ENCODE measurements at regions not wholly inside any gene's neighbourhood (a gene's known extent, or its start where the extent isn't known, plus 50 kb on each side); places are given as distances from the start of the nearest gene placed in this dataset.

- Mint-ChIP-seq H3K9me3 (ENCODE audit: low read depth) (peaks cover 15% of the 10 kb centered on the region), H3K4me1 (ENCODE audit: low read depth) (peaks cover 20% of the 10 kb centered on the region), H3K36me3 (ENCODE audit: low read depth) (peaks cover 2% of the 10 kb centered on the region), H3K27ac (ENCODE audit: unreplicated experiment) (peak overlapping the region; percentile 49), H3K27me3 (ENCODE audit: low read depth) (peaks cover 4% of the 10 kb centered on the region), H3K4me3 (ENCODE audit: unreplicated experiment) (peak overlapping the region; percentile 72)
- no peak for DNase-seq (ENCODE audit: low spot score)
- TF ChIP-seq, protein P1, sequence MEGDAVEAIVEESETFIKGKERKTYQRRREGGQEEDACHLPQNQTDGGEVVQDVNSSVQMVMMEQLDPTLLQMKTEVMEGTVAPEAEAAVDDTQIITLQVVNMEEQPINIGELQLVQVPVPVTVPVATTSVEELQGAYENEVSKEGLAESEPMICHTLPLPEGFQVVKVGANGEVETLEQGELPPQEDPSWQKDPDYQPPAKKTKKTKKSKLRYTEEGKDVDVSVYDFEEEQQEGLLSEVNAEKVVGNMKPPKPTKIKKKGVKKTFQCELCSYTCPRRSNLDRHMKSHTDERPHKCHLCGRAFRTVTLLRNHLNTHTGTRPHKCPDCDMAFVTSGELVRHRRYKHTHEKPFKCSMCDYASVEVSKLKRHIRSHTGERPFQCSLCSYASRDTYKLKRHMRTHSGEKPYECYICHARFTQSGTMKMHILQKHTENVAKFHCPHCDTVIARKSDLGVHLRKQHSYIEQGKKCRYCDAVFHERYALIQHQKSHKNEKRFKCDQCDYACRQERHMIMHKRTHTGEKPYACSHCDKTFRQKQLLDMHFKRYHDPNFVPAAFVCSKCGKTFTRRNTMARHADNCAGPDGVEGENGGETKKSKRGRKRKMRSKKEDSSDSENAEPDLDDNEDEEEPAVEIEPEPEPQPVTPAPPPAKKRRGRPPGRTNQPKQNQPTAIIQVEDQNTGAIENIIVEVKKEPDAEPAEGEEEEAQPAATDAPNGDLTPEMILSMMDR (IDR thresholded peaks at IDR 0.05): no peak
Observed at GRCh38 chr13:22040810-22041364, 370.0 kb downstream of the FGF9 start.

DNA sequence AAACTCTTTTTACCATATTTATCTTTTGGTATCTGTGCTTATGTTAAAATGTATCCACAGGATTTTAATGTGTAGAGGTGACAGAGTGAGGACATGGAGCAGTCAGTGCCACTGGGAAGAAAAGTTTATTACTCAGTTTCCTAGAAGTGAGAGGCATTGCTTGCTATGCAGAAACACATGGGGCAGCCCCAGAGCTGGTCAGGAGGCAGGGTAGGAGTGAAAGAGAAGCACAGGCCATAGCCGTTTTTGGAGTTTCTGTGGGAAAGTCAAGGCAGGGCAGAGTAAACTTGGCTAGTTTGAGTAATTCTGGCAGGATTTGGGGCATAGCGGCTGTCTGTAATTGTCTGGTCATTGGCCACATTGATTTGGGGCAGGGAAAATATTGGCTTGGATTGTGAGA, 370.9 kb downstream of the FGF9 start:
- Mint-ChIP-seq H3K9me3 (ENCODE audit: low read depth) (peaks cover 15% of the 10 kb centered on the region), H3K4me1 (ENCODE audit: low read depth) (peaks cover 27% of the 10 kb centered on the region), H3K4me3 (ENCODE audit: unreplicated experiment) (peak overlapping the region; percentile 45), H3K27ac (ENCODE audit: unreplicated experiment) (no peak overlapping the region), H3K36me3 (ENCODE audit: low read depth) (peaks cover 2% of the 10 kb centered on the region), H3K27me3 (ENCODE audit: low read depth) (peaks cover 4% of the 10 kb centered on the region)
- no peak for DNase-seq (ENCODE audit: low spot score)
- TF ChIP-seq, protein P1 (IDR thresholded peaks at IDR 0.05): no peak

DNA sequence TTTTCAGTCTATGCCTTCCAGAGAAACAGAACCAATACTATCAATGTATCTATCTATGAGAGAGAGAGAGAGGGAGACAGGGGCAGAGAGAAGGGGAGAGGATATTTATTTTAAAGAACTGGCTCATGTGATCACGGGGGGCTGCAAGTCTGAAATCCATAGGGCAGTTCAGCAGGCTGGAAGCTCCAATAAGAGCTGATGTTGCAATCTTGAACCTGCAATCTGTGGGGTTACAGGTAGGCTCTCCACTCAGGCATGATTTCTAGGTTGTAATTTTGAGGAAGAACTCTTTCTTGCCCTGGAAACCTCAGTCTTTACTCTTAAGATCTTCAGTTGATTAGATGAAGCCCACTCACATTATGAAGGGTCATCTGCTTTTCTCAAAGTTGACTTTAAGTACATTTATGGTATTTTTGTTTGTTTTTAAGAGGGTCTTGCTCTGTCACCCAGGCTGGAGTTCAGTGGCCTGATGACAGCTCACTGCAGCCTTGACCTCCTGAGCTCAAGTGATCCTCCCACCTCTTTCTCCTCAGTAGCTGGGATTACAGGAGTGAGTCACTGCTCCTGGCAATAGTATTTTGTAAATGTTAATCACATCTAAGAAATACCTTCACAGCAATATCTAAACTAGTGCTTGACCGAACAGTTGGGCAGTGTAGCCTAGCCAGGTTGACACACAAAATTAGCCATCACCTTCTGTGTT, 376.4 kb downstream of the FGF9 start:
- H3K27me3 Mint-ChIP-seq (ENCODE audit: low read depth): peaks cover 2% of the 10 kb centered on the region
- TF ChIP-seq, protein P1 (IDR thresholded peaks at IDR 0.05): no peak
- no peak for DNase-seq (ENCODE audit: low spot score)
- H3K27ac Mint-ChIP-seq (ENCODE audit: unreplicated experiment): no peak overlapping the region
- no peak overlapping the region for H3K4me3 Mint-ChIP-seq (ENCODE audit: unreplicated experiment)
- peaks cover 10% of the 10 kb centered on the region for H3K9me3 Mint-ChIP-seq (ENCODE audit: low read depth)
- no peaks in the 10 kb centered on the region for H3K36me3 Mint-ChIP-seq (ENCODE audit: low read depth)
- peaks cover 24% of the 10 kb centered on the region for H3K4me1 Mint-ChIP-seq (ENCODE audit: low read depth)

DNA sequence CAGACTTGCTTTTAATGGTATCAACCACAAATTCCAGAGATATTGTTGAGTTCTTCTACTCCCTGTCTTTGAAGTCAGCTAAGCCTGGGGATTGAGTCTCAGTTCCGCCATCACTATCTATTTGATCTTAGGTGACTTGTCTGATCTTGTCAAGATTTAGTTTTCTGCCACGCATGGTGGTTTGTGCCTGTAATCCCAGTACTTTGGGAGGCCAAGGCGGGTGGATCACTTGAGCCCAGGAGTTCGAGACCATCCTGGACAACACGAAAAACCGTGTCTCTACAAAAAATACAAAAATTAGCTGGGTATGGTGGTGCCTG, 376.9 kb downstream of the FGF9 start:
- Mint-ChIP-seq H3K36me3 (ENCODE audit: low read depth) (no peaks in the 10 kb centered on the region), H3K9me3 (ENCODE audit: low read depth) (peaks cover 6% of the 10 kb centered on the region), H3K4me3 (ENCODE audit: unreplicated experiment) (no peak overlapping the region), H3K4me1 (ENCODE audit: low read depth) (peaks cover 22% of the 10 kb centered on the region), H3K27ac (ENCODE audit: unreplicated experiment) (no peak overlapping the region), H3K27me3 (ENCODE audit: low read depth) (peaks cover 2% of the 10 kb centered on the region)
- no peak for DNase-seq (ENCODE audit: low spot score)
- TF ChIP-seq, protein P1 (IDR thresholded peaks at IDR 0.05): no peak

DNA sequence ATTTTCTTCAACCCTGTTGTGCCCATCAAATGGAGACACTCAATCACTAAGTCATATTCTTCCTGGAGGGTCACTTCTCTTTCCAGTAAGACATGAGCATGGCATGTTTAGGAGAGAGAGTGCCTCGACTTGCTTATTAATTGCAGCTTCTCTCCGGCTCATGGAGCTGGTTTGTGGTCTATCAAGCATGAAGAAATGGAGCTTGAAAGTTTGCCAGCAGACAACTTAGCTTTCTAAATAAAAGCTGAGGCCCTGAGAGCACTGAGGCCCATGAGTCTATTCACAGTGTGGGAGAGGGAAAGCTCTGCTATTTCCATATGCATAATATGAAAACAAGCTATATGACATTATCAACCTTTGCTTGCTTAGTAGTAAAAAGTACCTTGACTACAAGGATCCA, 378.5 kb downstream of the FGF9 start:
- H3K4me3 Mint-ChIP-seq (ENCODE audit: unreplicated experiment): no peak overlapping the region
- peaks cover 9% of the 10 kb centered on the region for H3K4me1 Mint-ChIP-seq (ENCODE audit: low read depth)
- TF ChIP-seq, protein P1 (IDR thresholded peaks at IDR 0.05): no peak
- H3K9me3 Mint-ChIP-seq (ENCODE audit: low read depth): peaks cover 3% of the 10 kb centered on the region
- H3K27me3 Mint-ChIP-seq (ENCODE audit: low read depth): peaks cover 2% of the 10 kb centered on the region
- no peaks in the 10 kb centered on the region for H3K36me3 Mint-ChIP-seq (ENCODE audit: low read depth)
- no peak overlapping the region for H3K27ac Mint-ChIP-seq (ENCODE audit: unreplicated experiment)
- DNase-seq (ENCODE audit: low spot score): no peak
